IMR-90 (cell line): ENCODE measurements at regions not wholly inside any gene's neighbourhood (a gene's known extent, or its start where the extent isn't known, plus 50 kb on each side); places are given as distances from the start of the nearest gene placed in this dataset.

Experiments used
- ATAC-seq: fragments of 200-7000 bp; cut with Tn5 transposase; 2 replicates; pipeline ENCODE4 v1.9.1; 2020; ENCODE audit warnings: low read depth, mild to moderate bottlenecking, moderate library complexity
- BruUV-seq: library from RNA; stranded (reverse); fragments of 400-500 nt; replicated peaks from 2 replicates; lab custom pipeline; 2021; lab: Mats Ljungman, UMichigan
- CTCF ChIA-PET: fragments of 300-600 bp; formaldehyde crosslinking; extraction: SDS; loops from one replicate; lab custom pipeline; 2021; ENCODE audit warnings: antibody characterized with exemption; lab: Yijun Ruan, JAX
- POLR2A ChIA-PET: fragments of 300-600 bp; sonication (Branson Sonifier 250); formaldehyde crosslinking; loops from one replicate; lab custom pipeline; 2022; ENCODE audit warnings: antibody characterized with exemption; ENCODE audit not compliant: unreplicated experiment; lab: Charles Lee
- DNase-seq: peaks from one replicate; pipeline ENCODE4 v3.0.0; 2013
- H2AFZ ChIP-seq: replicated peaks from 2 replicates; pipeline ENCODE3; 2013; ENCODE audit warnings: low read length, mild to moderate bottlenecking; ENCODE audit not compliant: poor library complexity
- H2AK5ac ChIP-seq: 2 replicates; pipeline ENCODE4 v1.6.1; 2013; ENCODE audit warnings: low read depth, low read length, inconsistent platforms
- H2AK9ac ChIP-seq: replicated peaks from 2 replicates; pipeline ENCODE3; 2013; ENCODE audit warnings: mild to moderate bottlenecking, low read depth, low read length, moderate library complexity; ENCODE audit not compliant: poor library complexity
- H2BK120ac ChIP-seq: 2 replicates; pipeline ENCODE4 v1.6.1; 2013; ENCODE audit warnings: low read depth, low read length, inconsistent platforms
- H2BK15ac ChIP-seq: 3 replicates; pipeline ENCODE4 v1.6.1; 2013; ENCODE audit warnings: low read depth, low read length, inconsistent platforms
- H2BK20ac ChIP-seq: 2 replicates; pipeline ENCODE4 v1.6.1; 2013; ENCODE audit warnings: low read depth, mild to moderate bottlenecking, inconsistent platforms, low read length, moderate library complexity
- H2BK5ac ChIP-seq: 2 replicates; pipeline ENCODE4 v1.6.1; 2013; ENCODE audit warnings: mild to moderate bottlenecking, low read depth, low read length, inconsistent platforms; ENCODE audit not compliant: poor library complexity, severe bottlenecking
- H3K14ac ChIP-seq: replicated peaks from 2 replicates; pipeline ENCODE4 v1.6.1; 2013; ENCODE audit warnings: low read depth, low read length, inconsistent platforms
- H3K18ac ChIP-seq: 2 replicates; pipeline ENCODE4 v1.6.1; 2013; ENCODE audit warnings: low read depth, low read length, control low read depth
- H3K23ac ChIP-seq: 2 replicates; pipeline ENCODE4 v1.6.1; 2013; ENCODE audit warnings: low read depth, low read length, inconsistent platforms
- H3K27ac ChIP-seq: 2 replicates; pipeline ENCODE4 v1.5.1; 2013; ENCODE audit warnings: mild to moderate bottlenecking, control low read depth, low read length; ENCODE audit not compliant: insufficient read depth
- H3K27me3 ChIP-seq: 2 replicates; pipeline ENCODE4 v1.6.1; 2013; ENCODE audit warnings: low read length; ENCODE audit not compliant: control insufficient read depth, insufficient read depth
- H3K36me3 ChIP-seq: 2 replicates; pipeline ENCODE4 v1.6.1; 2013; ENCODE audit warnings: low read length, mixed read lengths; ENCODE audit not compliant: control insufficient read depth, insufficient read depth
- H3K4ac ChIP-seq: 2 replicates; pipeline ENCODE4 v1.6.1; 2013; ENCODE audit warnings: low read depth, low read length, inconsistent platforms
- H3K4me1 ChIP-seq: 2 replicates; pipeline ENCODE4 v1.6.1; 2013; ENCODE audit warnings: low read length, mixed read lengths; ENCODE audit not compliant: control insufficient read depth, insufficient read depth
- H3K4me2 ChIP-seq: 2 replicates; pipeline ENCODE4 v1.6.1; 2013; ENCODE audit warnings: low read depth, mild to moderate bottlenecking, control low read depth, low read length, moderate library complexity
- H3K4me3 ChIP-seq: 2 replicates; pipeline ENCODE4 v1.5.1; 2013; ENCODE audit warnings: low read depth, mild to moderate bottlenecking, control low read depth, low read length, moderate library complexity; ENCODE audit not compliant: insufficient read depth
- H3K56ac ChIP-seq: 2 replicates; pipeline ENCODE4 v1.6.1; 2013; ENCODE audit warnings: low read length, inconsistent platforms; ENCODE audit not compliant: insufficient read depth; ENCODE audit errors: extremely low read depth
- H3K79me1 ChIP-seq, 2 experiments: 2 replicates each; pipeline ENCODE4 v1.6.1; 2013; ENCODE audit warnings: low read length in 2 of 2, inconsistent platforms in 1 of 2, low read depth in 1 of 2
- H3K9ac ChIP-seq: 2 replicates; pipeline ENCODE4 v1.6.1; 2013; ENCODE audit warnings: low read depth, low read length, control low read depth
- H3K9me1 ChIP-seq: 2 replicates; pipeline ENCODE4 v1.6.1; 2013; ENCODE audit warnings: low read length, inconsistent platforms; ENCODE audit not compliant: insufficient read depth
- H3K9me3 ChIP-seq: 2 replicates; pipeline ENCODE4 v1.6.1; 2013; ENCODE audit warnings: low read length; ENCODE audit not compliant: control insufficient read depth, insufficient read depth
- H4K20me1 ChIP-seq: 2 replicates; pipeline ENCODE4 v1.6.1; 2013; ENCODE audit warnings: low read length, inconsistent platforms; ENCODE audit not compliant: insufficient read depth
- H4K5ac ChIP-seq: 2 replicates; pipeline ENCODE4 v1.6.1; 2013; ENCODE audit warnings: mild to moderate bottlenecking, low read depth, low read length, control low read depth
- H4K8ac ChIP-seq, 2 experiments: 2 replicates each; pipeline ENCODE4 v1.6.1; 2013; ENCODE audit warnings: low read depth in 2 of 2, low read length in 2 of 2, control low read depth in 1 of 2, inconsistent platforms in 1 of 2
- H4K91ac ChIP-seq: 2 replicates; pipeline ENCODE4 v1.6.1; 2013; ENCODE audit warnings: low read depth, low read length, inconsistent platforms; ENCODE audit not compliant: insufficient read depth
- BHLHE40 ChIP-seq: fragments of 150-350 bp; IDR thresholded peaks from 2 replicates; pipeline ENCODE4 v1.6.1; 2016; ENCODE audit warnings: mild to moderate bottlenecking, low read depth, low read length
- CHD1 ChIP-seq: IDR thresholded peaks from 2 replicates; pipeline ENCODE4 v1.6.1; 2012; ENCODE audit warnings: low read depth, low read length, improper control_type of control experiment
- ELK1 ChIP-seq: fragments of 150-350 bp; IDR thresholded peaks from 2 replicates; pipeline ENCODE4 v1.6.1; 2016; ENCODE audit warnings: low read depth, mild to moderate bottlenecking, low read length, moderate library complexity, borderline replicate concordance
- FOS ChIP-seq: fragments of 150-350 bp; IDR thresholded peaks from 2 replicates; pipeline ENCODE4 v1.6.1; 2016; ENCODE audit warnings: low read depth, low read length
- MAZ ChIP-seq: IDR thresholded peaks from 2 replicates; pipeline ENCODE4 v1.6.1; 2012; ENCODE audit warnings: low read depth, mild to moderate bottlenecking, low read length, improper control_type of control experiment, moderate library complexity, borderline replicate concordance
- MXI1 ChIP-seq: IDR thresholded peaks from 2 replicates; pipeline ENCODE4 v1.6.1; 2012; ENCODE audit warnings: low read depth, mild to moderate bottlenecking, low read length, moderate library complexity, borderline replicate concordance
- NFE2L2 ChIP-seq: fragments of 150-350 bp; IDR thresholded peaks from 2 replicates; pipeline ENCODE4 v1.6.1; 2016; ENCODE audit warnings: low read depth, mild to moderate bottlenecking, low read length
- POLR2A ChIP-seq: IDR thresholded peaks from 2 replicates; pipeline ENCODE4 v1.6.1; 2012; ENCODE audit warnings: mild to moderate bottlenecking, low read depth, low read length
- RCOR1 ChIP-seq: IDR thresholded peaks from 2 replicates; pipeline ENCODE4 v1.6.1; 2012; ENCODE audit warnings: mild to moderate bottlenecking, low read length, improper control_type of control experiment; ENCODE audit not compliant: insufficient replicate concordance
- RFX5 ChIP-seq: IDR thresholded peaks from 2 replicates; pipeline ENCODE4 v1.8.0; 2012; ENCODE audit warnings: low read depth, mild to moderate bottlenecking, low read length, moderate library complexity
- USF2 ChIP-seq: fragments of 150-350 bp; IDR thresholded peaks from 2 replicates; pipeline ENCODE4 v1.6.1; 2017; ENCODE audit warnings: mild to moderate bottlenecking, antibody characterized with exemption, low read length, low read depth
- WGBS, 2 experiments: methylation state at CpG; one replicate each; pipeline versions ENCODE4 v1.1.5 to v1.1.7; 2013; ENCODE audit warnings: missing lambda C conversion rate in 2 of 2; ENCODE audit not compliant: insufficient read length in 1 of 2; ENCODE audit errors: extremely low coverage in 2 of 2; 5-methylcytosine and 5-hydroxymethylcytosine counted together
- dilution Hi-C: fragments of 300-500 bp; cut with HindIII; formaldehyde crosslinking; loops from one replicate; pipeline ENCODE4 v1.14.3; 2018; ENCODE audit warnings: low sequenced_read_pairs; ENCODE audit not compliant: unreplicated experiment
- in situ Hi-C: fragments of 300-500 bp; cut with MboI; formaldehyde crosslinking; loops from 3 replicates; pipeline ENCODE4 v1.14.3; 2019; ENCODE audit warnings: low sequenced_read_pairs, inconsistent platforms, mixed read lengths
- intact Hi-C: fragments of 100-400 bp; cut with micrococcal nuclease; formaldehyde crosslinking; loops from 2 replicates; pipeline ENCODE4 v1.10.0; 2022

GRCh38 chr13:53569453-53569852 lies 540.8 kb downstream of the OLFM4 start:
- Histone ChIP-seq H4K5ac (no peak overlapping the region), H2BK5ac (no peak overlapping the region), H2BK120ac (no peak overlapping the region), H3K79me1 (no peaks in the 10 kb centered on the region), H3K56ac (no peak overlapping the region), H2BK15ac (no peak overlapping the region), H3K4me3 (no peak overlapping the region), H3K9me1 (no peaks in the 10 kb centered on the region), H3K27ac (no peak overlapping the region), H2AK9ac (no peak overlapping the region), H3K4me2 (no peak overlapping the region), H4K8ac (no peak overlapping the region), H2BK20ac (no peak overlapping the region), H2AK5ac (no peak overlapping the region), H3K36me3 (no peaks in the 10 kb centered on the region), H3K4ac (no peak overlapping the region), H4K91ac (no peak overlapping the region), H3K18ac (no peak overlapping the region), H3K23ac (no peak overlapping the region), H4K20me1 (no peaks in the 10 kb centered on the region), H3K14ac (no peak overlapping the region), H3K4me1 (no peaks in the 10 kb centered on the region), H3K9me3 (peaks cover 2% of the 10 kb centered on the region), H3K9ac (no peak overlapping the region), H3K27me3 (no peaks in the 10 kb centered on the region), H2AFZ (no peak overlapping the region)
- TF ChIP-seq ELK1 = no peak
- TF ChIP-seq USF2 = no peak
- no peak for TF ChIP-seq RCOR1
- TF ChIP-seq MXI1 = no peak
- no peak for TF ChIP-seq CHD1
- no peak for TF ChIP-seq POLR2A
- TF ChIP-seq MAZ = no peak
- TF ChIP-seq NFE2L2 = no peak
- no peak for TF ChIP-seq FOS
- no peak for TF ChIP-seq RFX5
- TF ChIP-seq BHLHE40 = no peak
- intact Hi-C loops (no loop called here), in situ Hi-C loops (no loop called here), dilution Hi-C loops (no loop called here)
- CTCF ChIA-PET = interaction anchor here (0.6 kb wide), 1 partner anchor 319 kb away, joined by 4 read pairs; no protein-coding TSS in a partner anchor
- ATAC-seq = no peak
- DNase-seq = no peak
- POLR2A ChIA-PET = no interaction called here
- WGBS, 2 experiments = no CpG with 5 or more reads among the region's 2 CpGs
- BruUV-seq = no TSS peak
